DOHH2 (cell line): ENCODE measurements at regions not wholly inside any gene's neighbourhood (a gene's known extent, or its start where the extent isn't known, plus 50 kb on each side); places are given as distances from the start of the nearest gene placed in this dataset.

ENCODE experiments used
- H3F3A ChIP-seq: fragments of 200-600 bp; sonication (generic), shearing (Covaris generic); 2 replicates; pipeline ENCODE4 v1.6.0; 2016; ENCODE audit warnings: antibody characterized with exemption, mild to moderate bottlenecking; ENCODE audit not compliant: control insufficient read depth, insufficient read depth
- H3K27ac ChIP-seq: fragments of 200-600 bp; sonication (generic); 2 replicates; pipeline ENCODE4 v1.5.1; 2014; ENCODE audit warnings: low read depth, mild to moderate bottlenecking, low read length, moderate library complexity
- H3K27me3 ChIP-seq: fragments of 200-600 bp; sonication (generic); 2 replicates; pipeline ENCODE4 v1.6.1; 2014; ENCODE audit warnings: mild to moderate bottlenecking, low read length, mixed read lengths; ENCODE audit not compliant: control insufficient read depth
- H3K36me3 ChIP-seq: fragments of 200-600 bp; sonication (generic); 2 replicates; pipeline ENCODE4 v1.6.1; 2014; ENCODE audit warnings: mild to moderate bottlenecking, low read length, moderate library complexity, mixed read lengths; ENCODE audit not compliant: control insufficient read depth
- H3K4me1 ChIP-seq: fragments of 200-600 bp; sonication (generic); 2 replicates; pipeline ENCODE4 v1.6.1; 2014; ENCODE audit warnings: mild to moderate bottlenecking, low read length, mixed read lengths; ENCODE audit not compliant: control insufficient read depth
- H3K4me2 ChIP-seq: fragments of 200-600 bp; sonication (generic); 2 replicates; pipeline ENCODE4 v1.6.0; 2014; ENCODE audit warnings: mild to moderate bottlenecking, low read length, moderate library complexity
- H3K4me3 ChIP-seq: fragments of 200-600 bp; sonication (generic); 2 replicates; pipeline ENCODE4 v1.5.1; 2014; ENCODE audit warnings: mild to moderate bottlenecking, low read length, mixed read lengths
- H3K79me2 ChIP-seq: fragments of 200-600 bp; sonication (generic); 2 replicates; pipeline ENCODE4 v1.6.1; 2014; ENCODE audit warnings: mild to moderate bottlenecking, low read length, mixed read lengths; ENCODE audit not compliant: control insufficient read depth
- H3K9me2 ChIP-seq: fragments of 200-600 bp; sonication (generic); replicated peaks from 2 replicates; pipeline ENCODE4 v1.6.1; 2014; ENCODE audit warnings: mild to moderate bottlenecking, low read length, mixed read lengths; ENCODE audit not compliant: control insufficient read depth
- H3K9me3 ChIP-seq: fragments of 200-600 bp; sonication (generic); 2 replicates; pipeline ENCODE4 v1.6.1; 2014; ENCODE audit warnings: antibody characterized with exemption, low read length, mixed read lengths; ENCODE audit not compliant: control insufficient read depth, insufficient read depth
- H4K20me1 ChIP-seq: fragments of 200-600 bp; sonication (generic); 2 replicates; pipeline ENCODE4 v1.6.0; 2014; ENCODE audit warnings: low read depth, mild to moderate bottlenecking, antibody characterized with exemption, low read length, moderate library complexity; ENCODE audit not compliant: control insufficient read depth, insufficient read depth
- EZH2phosphoT487 ChIP-seq: fragments of 200-600 bp; sonication (generic); IDR thresholded peaks from 2 replicates; pipeline ENCODE4 v1.6.1; 2017; ENCODE audit warnings: borderline replicate concordance, mild to moderate bottlenecking, antibody characterized with exemption, low read length, moderate library complexity, mixed read lengths
- TF ChIP-seq, protein P1 (sequence below): fragments of 200-600 bp; sonication (generic); IDR thresholded peaks from one replicate; pipeline ENCODE4 v1.5.1; 2014; ENCODE audit warnings: antibody characterized with exemption, mild to moderate bottlenecking, low read depth, low read length; ENCODE audit not compliant: poor library complexity, severe bottlenecking

GRCh38 chr21:22342889-22343288, 1344.7 kb downstream of the NCAM2 start:
- Histone ChIP-seq H3K9me3 (no peaks in the 10 kb centered on the region; the same call in 1 of the 2 replicates), H3K9me2 (no peaks in the 10 kb centered on the region), H3K79me2 (no peaks in the 10 kb centered on the region), H3K27me3 (no peaks in the 10 kb centered on the region), H3K4me2 (no peak overlapping the region), H3K4me3 (no peak overlapping the region), H3F3A (no peaks in the 10 kb centered on the region), H3K4me1 (no peaks in the 10 kb centered on the region), H4K20me1 (no peaks in the 10 kb centered on the region), H3K36me3 (no peaks in the 10 kb centered on the region), H3K27ac (no peak overlapping the region)
- TF ChIP-seq EZH2phosphoT487: no peak
- TF ChIP-seq, protein P1, sequence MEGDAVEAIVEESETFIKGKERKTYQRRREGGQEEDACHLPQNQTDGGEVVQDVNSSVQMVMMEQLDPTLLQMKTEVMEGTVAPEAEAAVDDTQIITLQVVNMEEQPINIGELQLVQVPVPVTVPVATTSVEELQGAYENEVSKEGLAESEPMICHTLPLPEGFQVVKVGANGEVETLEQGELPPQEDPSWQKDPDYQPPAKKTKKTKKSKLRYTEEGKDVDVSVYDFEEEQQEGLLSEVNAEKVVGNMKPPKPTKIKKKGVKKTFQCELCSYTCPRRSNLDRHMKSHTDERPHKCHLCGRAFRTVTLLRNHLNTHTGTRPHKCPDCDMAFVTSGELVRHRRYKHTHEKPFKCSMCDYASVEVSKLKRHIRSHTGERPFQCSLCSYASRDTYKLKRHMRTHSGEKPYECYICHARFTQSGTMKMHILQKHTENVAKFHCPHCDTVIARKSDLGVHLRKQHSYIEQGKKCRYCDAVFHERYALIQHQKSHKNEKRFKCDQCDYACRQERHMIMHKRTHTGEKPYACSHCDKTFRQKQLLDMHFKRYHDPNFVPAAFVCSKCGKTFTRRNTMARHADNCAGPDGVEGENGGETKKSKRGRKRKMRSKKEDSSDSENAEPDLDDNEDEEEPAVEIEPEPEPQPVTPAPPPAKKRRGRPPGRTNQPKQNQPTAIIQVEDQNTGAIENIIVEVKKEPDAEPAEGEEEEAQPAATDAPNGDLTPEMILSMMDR: no peak

- H3K9me2 ChIP-seq: no peaks in the 10 kb centered on the region
- no peaks in the 10 kb centered on the region for H3K36me3 ChIP-seq
- no peak overlapping the region for H3K27ac ChIP-seq
- no peaks in the 10 kb centered on the region for H3K79me2 ChIP-seq
- H3K9me3 ChIP-seq: no peaks in the 10 kb centered on the region; the same call in 1 of the 2 replicates
- H3K4me1 ChIP-seq: no peaks in the 10 kb centered on the region
- no peaks in the 10 kb centered on the region for H3F3A ChIP-seq
- H3K27me3 ChIP-seq: no peaks in the 10 kb centered on the region
- H4K20me1 ChIP-seq: no peaks in the 10 kb centered on the region
- no peak overlapping the region for H3K4me2 ChIP-seq
- TF ChIP-seq, protein P1: no peak
- TF ChIP-seq EZH2phosphoT487: no peak
- H3K4me3 ChIP-seq: no peak overlapping the region
Observed at GRCh38 chr21:22343303-22343702, 1345.1 kb downstream of the NCAM2 start.

DNA sequence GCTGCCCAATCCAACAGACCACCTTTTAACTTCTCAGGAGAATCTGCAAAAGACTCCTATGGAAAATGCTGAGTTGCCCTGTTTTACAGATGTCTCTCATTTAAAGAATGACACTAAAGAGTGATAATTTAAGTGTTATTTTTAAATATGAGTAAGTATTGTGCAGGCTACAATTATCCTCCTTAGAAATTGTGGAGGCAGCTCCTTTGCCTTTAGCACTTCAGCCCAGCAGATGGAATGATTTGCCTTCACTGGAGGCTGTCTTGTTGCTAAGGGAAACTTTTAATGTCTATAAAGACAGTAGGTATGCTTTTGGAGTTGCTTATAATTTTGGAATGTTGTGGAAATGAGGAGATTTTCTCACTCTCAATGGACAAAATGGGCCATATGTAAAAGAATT, 1345.5 kb downstream of the NCAM2 start:
- H3K79me2 ChIP-seq: no peaks in the 10 kb centered on the region
- no peak overlapping the region for H3K27ac ChIP-seq
- no peaks in the 10 kb centered on the region for H3F3A ChIP-seq
- H3K27me3 ChIP-seq: no peaks in the 10 kb centered on the region
- TF ChIP-seq, protein P1: no peak
- TF ChIP-seq EZH2phosphoT487: no peak
- no peaks in the 10 kb centered on the region; the same call in 1 of the 2 replicates for H3K9me3 ChIP-seq
- H3K4me3 ChIP-seq: no peak overlapping the region
- no peak overlapping the region for H3K4me2 ChIP-seq
- H3K4me1 ChIP-seq: no peaks in the 10 kb centered on the region
- H3K9me2 ChIP-seq: no peaks in the 10 kb centered on the region
- no peaks in the 10 kb centered on the region for H4K20me1 ChIP-seq
- H3K36me3 ChIP-seq: no peaks in the 10 kb centered on the region

DNA sequence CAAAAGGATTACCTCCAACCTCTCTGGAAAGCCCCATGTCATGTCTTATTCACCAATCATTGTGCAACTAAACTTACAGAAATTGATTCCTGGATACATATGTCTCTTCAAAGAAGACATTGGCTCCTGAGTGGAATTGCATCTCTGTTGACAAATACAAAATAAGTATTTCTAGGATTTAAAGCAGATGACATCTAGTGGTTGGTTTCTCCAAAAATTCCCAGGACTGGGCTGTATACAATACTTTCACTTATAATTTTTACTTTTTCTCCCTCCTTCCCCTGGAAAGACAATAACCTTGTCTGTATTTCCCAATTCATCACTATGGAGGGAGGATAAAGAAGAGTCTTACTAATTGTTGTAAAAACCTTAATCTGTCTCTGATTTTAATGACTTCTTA, 1347.4 kb downstream of the NCAM2 start:
- Histone ChIP-seq H3K36me3 (no peaks in the 10 kb centered on the region), H3K27ac (no peak overlapping the region), H3K4me3 (no peak overlapping the region), H3K9me3 (no peaks in the 10 kb centered on the region; the same call in 1 of the 2 replicates), H3K4me1 (no peaks in the 10 kb centered on the region), H3K27me3 (no peaks in the 10 kb centered on the region), H3F3A (no peaks in the 10 kb centered on the region), H3K79me2 (no peaks in the 10 kb centered on the region), H3K4me2 (no peak overlapping the region), H3K9me2 (no peaks in the 10 kb centered on the region), H4K20me1 (no peaks in the 10 kb centered on the region)
- TF ChIP-seq, protein P1: no peak
- no peak for TF ChIP-seq EZH2phosphoT487
